Breast epithelium (tissue), 3 donors: ENCODE measurements at regions not wholly inside any gene's neighbourhood (a gene's known extent, or its start where the extent isn't known, plus 50 kb on each side); places are given as distances from the start of the nearest gene placed in this dataset.

Experiments used
- POLR2AphosphoS5 ChIP-seq, 3 donors: sonication (generic); formaldehyde crosslinking; IDR thresholded peaks; one replicate each; pipeline ENCODE4 v1.6.1; 2017; ENCODE audit warnings: antibody characterized with exemption in 3 of 3
- TF ChIP-seq, protein P1 (sequence below), 3 donors: fragments of 450-650 bp; IDR thresholded peaks; one replicate each; pipeline ENCODE4 v1.5.1; 2016 to 2017; ENCODE audit warnings: antibody characterized with exemption in 3 of 3, mild to moderate bottlenecking in 3 of 3, moderate library complexity in 3 of 3

DNA sequence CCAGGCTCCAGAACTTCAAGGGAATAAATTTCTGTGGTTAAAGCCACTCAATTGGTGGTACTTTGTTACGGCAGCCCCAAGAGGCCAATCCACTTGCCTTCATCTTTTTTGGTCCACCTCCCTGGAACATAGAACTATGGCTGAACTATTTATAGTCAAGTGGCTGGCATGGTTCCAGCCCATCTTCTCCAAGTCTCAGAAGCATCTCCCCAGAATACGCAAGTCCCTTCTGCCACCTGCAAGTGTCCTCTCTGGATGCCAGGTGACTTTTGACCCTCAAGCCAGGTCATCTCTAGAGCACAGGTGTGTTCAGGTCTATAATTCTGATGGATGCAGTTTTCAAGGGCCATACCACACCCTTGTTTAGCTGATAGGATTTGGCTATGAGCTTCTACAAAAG lies 371.5 kb downstream of the AACS start:
- TF ChIP-seq, protein P1, sequence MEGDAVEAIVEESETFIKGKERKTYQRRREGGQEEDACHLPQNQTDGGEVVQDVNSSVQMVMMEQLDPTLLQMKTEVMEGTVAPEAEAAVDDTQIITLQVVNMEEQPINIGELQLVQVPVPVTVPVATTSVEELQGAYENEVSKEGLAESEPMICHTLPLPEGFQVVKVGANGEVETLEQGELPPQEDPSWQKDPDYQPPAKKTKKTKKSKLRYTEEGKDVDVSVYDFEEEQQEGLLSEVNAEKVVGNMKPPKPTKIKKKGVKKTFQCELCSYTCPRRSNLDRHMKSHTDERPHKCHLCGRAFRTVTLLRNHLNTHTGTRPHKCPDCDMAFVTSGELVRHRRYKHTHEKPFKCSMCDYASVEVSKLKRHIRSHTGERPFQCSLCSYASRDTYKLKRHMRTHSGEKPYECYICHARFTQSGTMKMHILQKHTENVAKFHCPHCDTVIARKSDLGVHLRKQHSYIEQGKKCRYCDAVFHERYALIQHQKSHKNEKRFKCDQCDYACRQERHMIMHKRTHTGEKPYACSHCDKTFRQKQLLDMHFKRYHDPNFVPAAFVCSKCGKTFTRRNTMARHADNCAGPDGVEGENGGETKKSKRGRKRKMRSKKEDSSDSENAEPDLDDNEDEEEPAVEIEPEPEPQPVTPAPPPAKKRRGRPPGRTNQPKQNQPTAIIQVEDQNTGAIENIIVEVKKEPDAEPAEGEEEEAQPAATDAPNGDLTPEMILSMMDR (IDR thresholded peaks at IDR 0.05): no peak
- TF ChIP-seq POLR2AphosphoS5 (IDR thresholded peaks at IDR 0.05): no peak
